ENCODE measurements at regions not wholly inside any gene's neighbourhood (a gene's known extent, or its start where the extent isn't known, plus 50 kb on each side); places are given as distances from the start of the nearest gene placed in this dataset.

- Histone ChIP-seq H3K79me2 (ENCODE audit: control insufficient read depth in 1 of 2, insufficient read depth in 2 of 2, low read length in 2 of 2) (no peaks in the 10 kb centered on the region), H2BK5ac (ENCODE audit: low read depth, low read length) (no peak overlapping the region), H3K79me1 (ENCODE audit: low read depth, low read length) (no peaks in the 10 kb centered on the region), H2BK15ac (ENCODE audit: low read length) (no peak overlapping the region), H2AFZ (ENCODE audit: low read length) (no peak overlapping the region; the same call in 1 of the 2 replicates), H3K9me3 (ENCODE audit: insufficient read depth in 2 of 2, low read depth in 1 of 2, low read length in 1 of 2) (peaks cover 3 to 10% of the 10 kb centered on the region in 2 experiments), H3K9ac (replicated peaks in 1 of 4; ENCODE audit: extremely low read depth in 1 of 4, low read depth in 3 of 4, low read length in 3 of 4) (no peak overlapping the region), H3K4me2 (ENCODE audit: insufficient read depth in 1 of 2, low read depth in 2 of 2, low read length in 2 of 2) (no peak overlapping the region), H3K36me3 (ENCODE audit: control insufficient read depth in 2 of 4, insufficient read depth in 4 of 4, low read length in 3 of 4) (no peaks in the 10 kb centered on the region), H2AK5ac (ENCODE audit: low read depth, low read length) (no peak overlapping the region), H4K8ac (ENCODE audit: extremely low read depth, insufficient read depth, low read length) (no peak overlapping the region), H3K14ac (ENCODE audit: insufficient read length) (no peak overlapping the region), H4K91ac (replicated peaks; ENCODE audit: insufficient read length, low read length) (no peak overlapping the region), H3K4me1 (replicated peaks in 1 of 4; ENCODE audit: control insufficient read depth in 3 of 4, insufficient read depth in 4 of 4, low read length in 3 of 4) (no peaks in the 10 kb centered on the region), H2BK20ac (ENCODE audit: low read length) (no peak overlapping the region), H3K27me3 (replicated peaks in 1 of 4; ENCODE audit: control insufficient read depth in 3 of 4, extremely low read depth in 1 of 4, insufficient read depth in 3 of 4, low read length in 3 of 4) (no peaks in the 10 kb centered on the region), H3K4ac (replicated peaks; ENCODE audit: insufficient read length, low read depth, low read length) (no peak overlapping the region), H3K18ac (ENCODE audit: extremely low read depth, low read length) (no peak overlapping the region), H3K27ac (ENCODE audit: low read depth, low read length) (no peak overlapping the region), H3K4me3 (ENCODE audit: extremely low read depth in 1 of 4, insufficient read depth in 2 of 4, low read depth in 3 of 4, low read length in 4 of 4) (no peak overlapping the region), H3K23ac (ENCODE audit: insufficient read length) (no peak overlapping the region), H3K56ac (replicated peaks; ENCODE audit: insufficient read length, low read depth, low read length) (no peak overlapping the region), H2BK12ac (ENCODE audit: low read depth, low read length) (no peak overlapping the region), H3K23me2 (ENCODE audit: low read depth, low read length) (no peaks in the 10 kb centered on the region), H4K20me1 (replicated peaks in 1 of 2; ENCODE audit: control insufficient read depth in 1 of 2, insufficient read depth in 2 of 2, low read length in 2 of 2) (no peaks in the 10 kb centered on the region), H4K5ac (ENCODE audit: insufficient read length, low read depth, low read length) (no peak overlapping the region), H2BK120ac (replicated peaks; ENCODE audit: low read depth, low read length) (no peak overlapping the region)
- DNase-seq (ENCODE audit: low read depth in 1 of 2, low spot score in 2 of 2) (no peak), FAIRE-seq (no peak)
- POLR2A ChIA-PET (ENCODE audit: partially characterized antibody): no interaction called here
- CTCF ChIA-PET (ENCODE audit: partially characterized antibody): no interaction called here
- WGBS, 2 experiments (ENCODE audit: extremely low coverage in 1 of 2, insufficient coverage in 1 of 2, insufficient read length in 1 of 2, insufficient replicate concordance in 2 of 2, low coverage in 1 of 2, low lambda C conversion rate in 2 of 2, missing lambda C conversion rate in 1 of 2): 89% methylated on average over 5 of the region's 5 CpGs; no CpG with 5 or more reads in 1 of the 2 experiments
- TF ChIP-seq CBX8 (IDR thresholded peaks at IDR 0.05; ENCODE audit: borderline replicate concordance, low read depth, low read length) (no peak), MAX (IDR thresholded peaks at IDR 0.05) (no peak), BCL11A (IDR thresholded peaks at IDR 0.05; ENCODE audit: low read depth in 2 of 2, low read length in 2 of 2) (no peak), TCF12 (IDR thresholded peaks at IDR 0.05; ENCODE audit: low read depth, low read length) (no peak), GABPA (IDR thresholded peaks at IDR 0.05; ENCODE audit: borderline replicate concordance, insufficient read depth, low read length) (no peak), SAP30 (IDR thresholded peaks at IDR 0.05; ENCODE audit: insufficient read depth, insufficient replicate concordance, low read length) (no peak), E2F6 (IDR thresholded peaks at IDR 0.05) (no peak), TEAD4 (IDR thresholded peaks at IDR 0.05; ENCODE audit: low read depth, low read length) (no peak), ASH2L (IDR thresholded peaks at IDR 0.05; ENCODE audit: low read length) (no peak), NRF1 (IDR thresholded peaks at IDR 0.05; ENCODE audit: low read depth, low read length) (no peak), BRCA1 (IDR thresholded peaks at IDR 0.05; ENCODE audit: low read depth, low read length) (no peak), RXRA (IDR thresholded peaks at IDR 0.05; ENCODE audit: insufficient read depth, low read depth, low read length) (no peak)
Observed at GRCh38 chr6:66190858-66191257, 483.8 kb upstream of the EYS start.

Data from H1 (cell line).